ENCODE measurements at regions not wholly inside any gene's neighbourhood (a gene's known extent, or its start where the extent isn't known, plus 50 kb on each side); places are given as distances from the start of the nearest gene placed in this dataset.

DNA sequence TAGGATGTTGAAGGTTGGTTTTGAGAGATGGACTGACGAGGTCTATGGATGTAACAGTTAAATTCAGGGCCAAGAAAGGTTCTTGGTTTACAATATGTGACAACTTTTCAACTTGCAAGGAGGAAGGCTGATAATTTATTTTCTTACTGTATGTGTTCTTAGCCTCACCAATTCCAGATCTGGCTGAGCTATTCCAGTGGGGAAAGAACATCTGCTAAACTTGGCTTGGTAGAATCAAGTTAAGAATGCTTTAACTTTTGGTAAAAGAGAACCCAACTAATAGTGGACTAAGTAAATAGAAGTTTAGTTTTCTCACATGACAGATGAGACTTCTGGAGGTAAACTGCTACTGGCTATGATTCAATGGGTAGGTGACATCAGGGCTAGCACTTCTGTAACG is 222.9 kb downstream of the KLF5 start:
- TF ChIP-seq, protein P1, sequence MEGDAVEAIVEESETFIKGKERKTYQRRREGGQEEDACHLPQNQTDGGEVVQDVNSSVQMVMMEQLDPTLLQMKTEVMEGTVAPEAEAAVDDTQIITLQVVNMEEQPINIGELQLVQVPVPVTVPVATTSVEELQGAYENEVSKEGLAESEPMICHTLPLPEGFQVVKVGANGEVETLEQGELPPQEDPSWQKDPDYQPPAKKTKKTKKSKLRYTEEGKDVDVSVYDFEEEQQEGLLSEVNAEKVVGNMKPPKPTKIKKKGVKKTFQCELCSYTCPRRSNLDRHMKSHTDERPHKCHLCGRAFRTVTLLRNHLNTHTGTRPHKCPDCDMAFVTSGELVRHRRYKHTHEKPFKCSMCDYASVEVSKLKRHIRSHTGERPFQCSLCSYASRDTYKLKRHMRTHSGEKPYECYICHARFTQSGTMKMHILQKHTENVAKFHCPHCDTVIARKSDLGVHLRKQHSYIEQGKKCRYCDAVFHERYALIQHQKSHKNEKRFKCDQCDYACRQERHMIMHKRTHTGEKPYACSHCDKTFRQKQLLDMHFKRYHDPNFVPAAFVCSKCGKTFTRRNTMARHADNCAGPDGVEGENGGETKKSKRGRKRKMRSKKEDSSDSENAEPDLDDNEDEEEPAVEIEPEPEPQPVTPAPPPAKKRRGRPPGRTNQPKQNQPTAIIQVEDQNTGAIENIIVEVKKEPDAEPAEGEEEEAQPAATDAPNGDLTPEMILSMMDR (IDR thresholded peaks at IDR 0.05), result no peak
- TF ChIP-seq POLR2AphosphoS5 (IDR thresholded peaks at IDR 0.05), result no peak
- TF ChIP-seq POLR2A (IDR thresholded peaks at IDR 0.05; ENCODE audit: low read depth), result no peak
- TF ChIP-seq EP300 (IDR thresholded peaks at IDR 0.05), result no peak

Data from esophagus muscularis mucosa (tissue), 4 donors.